ENCODE measurements at regions not wholly inside any gene's neighbourhood (a gene's known extent, or its start where the extent isn't known, plus 50 kb on each side); places are given as distances from the start of the nearest gene placed in this dataset.

DNA sequence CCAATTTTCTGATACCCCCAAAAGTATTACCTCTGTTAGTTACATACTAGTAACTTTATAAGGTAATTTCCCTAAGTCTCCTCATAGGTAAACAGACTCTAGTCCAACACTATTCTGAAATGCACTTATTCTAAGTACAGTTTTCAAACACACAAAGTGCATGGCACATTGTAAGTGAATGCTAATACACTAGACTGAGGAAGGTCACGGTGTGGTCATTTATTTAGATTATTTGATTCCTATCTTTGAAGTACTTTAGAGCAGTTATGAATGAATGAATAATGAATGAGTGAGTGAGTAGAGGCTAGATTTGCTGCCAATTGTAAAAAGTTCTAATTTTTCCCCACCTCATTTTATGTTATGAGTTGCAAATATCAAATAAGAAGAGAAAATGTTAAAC is 132.8 kb upstream of the UGT8 start:
- no peak for DNase-seq (ENCODE audit: low read depth, low spot score)
- no peak overlapping the region for H3K4me3 ChIP-seq (ENCODE audit: low read length)

DNA sequence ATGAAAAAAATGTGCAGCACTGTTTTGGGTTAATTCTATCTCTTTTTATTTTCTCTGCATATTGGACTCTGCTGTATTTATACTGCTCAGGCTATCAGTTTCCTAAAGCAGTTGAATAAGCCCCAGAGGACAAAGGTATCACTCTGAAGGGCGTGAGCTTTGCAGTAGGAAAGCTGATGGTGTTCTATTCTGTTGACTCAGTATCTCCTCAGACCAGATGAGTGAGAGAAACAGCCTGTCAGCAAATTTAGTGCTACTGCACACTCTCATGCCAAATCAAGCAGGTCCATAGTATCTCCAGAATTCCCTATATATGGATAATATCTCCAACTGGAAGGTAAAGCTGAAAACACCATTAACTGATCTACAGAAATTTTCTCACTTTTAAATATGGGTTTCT is 132.3 kb upstream of the UGT8 start:
- no peak for DNase-seq (ENCODE audit: low read depth, low spot score)
- H3K4me3 ChIP-seq (ENCODE audit: low read length), result no peak overlapping the region

DNA sequence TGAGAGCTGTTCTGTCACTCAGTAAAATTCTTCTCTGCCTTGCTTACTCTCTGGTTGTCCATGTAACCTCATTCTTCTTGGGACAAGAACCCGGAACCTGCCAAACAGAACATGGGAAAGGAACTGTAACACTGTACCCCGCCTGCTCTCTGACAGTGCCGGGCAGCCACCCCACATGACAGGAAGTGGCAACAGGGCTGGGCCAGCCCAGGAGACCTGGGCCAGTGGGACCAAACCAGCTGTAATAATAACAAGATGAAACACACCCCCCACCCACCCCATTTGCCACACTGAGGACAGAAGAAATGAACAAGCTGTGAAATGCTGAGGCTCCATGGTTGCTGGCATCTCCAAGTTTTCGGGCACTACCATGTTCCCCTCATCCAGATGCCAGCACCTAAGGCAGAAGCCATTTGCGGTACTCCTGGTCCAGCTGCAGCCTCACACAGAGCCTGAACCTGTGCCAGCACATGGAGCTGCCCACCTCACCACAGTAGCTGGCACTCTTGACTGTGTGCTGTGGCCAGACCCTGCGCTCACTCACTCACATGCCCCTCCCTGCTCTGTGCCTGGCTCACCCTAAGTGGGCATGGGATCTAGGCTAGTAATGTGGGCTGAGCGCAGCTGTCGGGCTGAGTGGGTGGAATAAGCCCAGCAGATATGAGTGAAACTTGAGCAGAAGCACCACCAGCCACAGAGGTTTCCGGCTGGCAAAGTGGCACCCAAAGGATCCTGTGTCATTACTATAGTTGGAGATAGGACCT is 126.2 kb upstream of the UGT8 start:
- DNase-seq (ENCODE audit: low read depth, low spot score), result no peak

DNA sequence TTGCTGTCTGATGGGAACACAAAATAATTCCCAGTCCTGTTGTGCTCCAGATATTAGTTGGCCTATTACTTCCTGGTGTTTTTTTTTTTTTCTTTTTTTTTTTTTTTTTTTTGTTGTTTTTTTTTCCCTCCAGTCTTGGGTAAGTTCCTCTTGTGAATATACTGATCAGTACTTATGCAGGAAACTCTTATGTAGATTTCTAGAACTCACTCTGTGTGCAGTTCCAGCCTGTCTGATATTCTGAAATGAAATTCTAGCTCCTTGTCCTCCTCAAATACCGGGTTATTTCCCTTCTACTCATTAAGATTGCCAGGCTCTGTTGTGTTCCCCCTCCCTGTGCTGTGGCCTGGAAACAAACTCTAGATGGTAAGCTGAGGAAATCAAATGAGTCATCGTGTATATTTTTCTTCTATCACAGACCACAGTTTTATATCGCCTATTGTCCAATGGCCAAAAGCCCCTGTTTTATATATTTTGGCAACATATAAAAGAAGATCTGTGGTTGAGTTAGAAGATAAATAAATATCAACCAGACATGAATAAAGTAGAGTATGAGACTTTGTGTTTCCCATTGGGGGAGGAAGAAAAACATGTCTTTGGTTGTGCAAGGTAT is 124.3 kb upstream of the UGT8 start:
- no peak for DNase-seq (ENCODE audit: low read depth, low spot score)
- H3K4me3 ChIP-seq (ENCODE audit: low read length), result no peak overlapping the region

More for the DNA sequence above, 126.2 kb upstream of the UGT8 start:
- H3K4me3 ChIP-seq (ENCODE audit: low read length), result no peak overlapping the region

DNA sequence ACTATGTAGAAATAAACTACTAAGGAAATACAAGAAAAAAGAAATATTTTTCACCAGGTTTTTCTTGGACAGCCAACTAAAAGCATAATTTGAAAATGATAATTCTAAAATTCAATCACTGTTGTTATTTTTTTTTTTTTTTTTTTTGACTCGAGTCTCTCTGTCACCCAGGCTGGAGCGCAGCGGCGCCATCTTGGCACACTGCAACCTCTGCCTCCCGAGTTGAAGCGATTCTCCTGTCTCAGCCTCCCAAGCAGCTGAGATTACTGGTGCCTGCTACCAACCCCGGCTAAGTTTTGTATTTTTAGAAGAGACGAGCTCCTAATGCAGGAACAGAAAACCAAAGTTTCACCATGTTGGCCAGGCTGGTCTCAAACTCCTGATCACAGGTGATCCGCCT is 122.3 kb upstream of the UGT8 start:
- DNase-seq (ENCODE audit: low read depth, low spot score), result no peak
- H3K4me3 ChIP-seq (ENCODE audit: low read length), result no peak overlapping the region

DNA sequence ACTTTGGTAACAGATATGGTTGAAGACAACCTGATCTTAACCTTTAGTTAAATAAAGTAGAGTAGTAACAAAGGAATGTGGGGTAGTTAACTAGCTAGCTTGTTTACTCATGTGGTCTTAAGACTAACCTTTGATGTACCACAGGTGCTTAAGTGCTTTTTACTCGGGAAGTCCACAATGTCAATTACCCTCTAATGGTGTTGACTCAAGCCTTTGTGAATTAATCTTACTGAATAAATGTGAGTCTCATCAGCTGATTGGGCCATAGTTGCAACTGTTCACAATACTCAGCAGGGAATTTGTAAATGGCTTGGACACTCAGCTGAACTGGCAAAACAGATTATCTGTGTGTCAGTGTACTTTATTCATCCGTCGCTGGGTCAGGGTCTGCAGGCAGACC is 119.0 kb upstream of the UGT8 start:
- no peak for DNase-seq (ENCODE audit: low read depth, low spot score)
- H3K4me3 ChIP-seq (ENCODE audit: low read length), result no peak overlapping the region

DNA sequence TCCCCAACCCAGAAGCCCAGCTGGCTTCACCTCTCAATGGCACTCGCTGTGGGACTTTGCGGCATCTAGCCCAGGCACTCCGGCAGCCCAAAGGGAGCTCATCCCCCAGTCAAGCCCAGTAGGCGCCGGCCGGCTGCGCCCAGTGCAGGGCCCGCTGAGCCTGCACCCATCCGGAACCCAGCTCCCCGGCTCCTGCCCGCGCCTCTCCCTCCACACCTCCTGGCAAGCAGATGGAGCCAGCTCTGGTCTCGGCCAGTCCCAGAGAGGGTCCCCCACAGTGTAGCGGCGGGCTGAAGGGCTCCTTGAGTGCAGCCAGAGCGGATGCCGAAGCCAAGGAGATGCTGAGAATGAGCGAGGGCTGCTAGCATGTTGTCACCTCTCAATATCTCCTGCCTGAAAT is 116.8 kb upstream of the UGT8 start:
- H3K4me3 ChIP-seq (ENCODE audit: low read length), result no peak overlapping the region
- DNase-seq (ENCODE audit: low read depth, low spot score), result no peak

DNA sequence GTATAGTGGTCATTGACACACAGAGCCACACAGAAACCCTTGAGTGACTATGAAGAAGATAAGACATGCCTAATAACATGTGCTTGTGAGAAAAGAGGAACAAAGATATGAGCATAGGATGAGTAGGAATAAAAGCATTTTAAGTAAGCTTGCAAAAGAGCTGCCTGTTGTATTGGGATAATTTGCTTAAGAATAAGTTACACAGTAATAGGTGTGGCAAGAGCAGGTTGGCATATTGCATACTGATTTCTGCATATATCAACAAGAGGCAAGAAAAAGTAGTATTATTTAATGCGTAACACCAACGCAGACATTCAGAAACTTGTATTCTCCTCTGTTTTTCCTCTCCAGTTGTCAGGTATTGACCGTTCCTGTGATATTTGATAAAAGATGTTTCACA is 111.5 kb upstream of the UGT8 start:
- no peak overlapping the region for H3K4me3 ChIP-seq (ENCODE audit: low read length)
- DNase-seq (ENCODE audit: low read depth, low spot score), result no peak

DNA sequence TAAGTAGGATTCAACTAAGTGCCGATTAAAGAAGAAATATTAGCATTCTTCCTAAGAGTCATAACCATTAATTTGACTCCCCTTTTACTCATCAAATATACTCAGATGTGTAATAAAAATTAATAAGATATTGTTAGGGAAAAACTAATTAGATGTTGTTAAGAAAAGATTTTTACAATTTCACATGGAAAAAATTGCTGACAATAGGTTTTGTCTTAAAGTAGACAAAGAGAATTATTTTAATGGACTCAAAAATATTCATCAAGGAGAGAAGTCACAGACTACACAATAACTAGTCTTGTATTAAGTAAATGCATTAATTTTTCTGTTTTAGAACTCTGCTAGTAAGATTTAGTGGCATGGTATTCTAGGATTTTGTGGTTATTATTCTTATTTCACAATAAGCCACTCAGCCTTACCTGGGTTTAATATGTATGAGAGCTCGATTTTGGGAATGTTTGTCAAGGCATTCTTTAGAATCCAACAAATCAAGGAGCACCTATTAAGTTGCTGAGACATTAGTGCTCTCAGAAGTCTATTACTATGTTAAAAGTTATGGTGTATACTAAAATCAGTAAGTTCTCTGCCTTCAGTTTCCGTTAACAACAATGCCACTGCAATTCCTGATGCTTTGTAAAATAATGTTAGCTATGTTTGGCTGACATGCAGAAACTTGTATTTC is 110.2 kb upstream of the UGT8 start:
- no peak overlapping the region for H3K4me3 ChIP-seq (ENCODE audit: low read length)
- no peak for DNase-seq (ENCODE audit: low read depth, low spot score)

DNA sequence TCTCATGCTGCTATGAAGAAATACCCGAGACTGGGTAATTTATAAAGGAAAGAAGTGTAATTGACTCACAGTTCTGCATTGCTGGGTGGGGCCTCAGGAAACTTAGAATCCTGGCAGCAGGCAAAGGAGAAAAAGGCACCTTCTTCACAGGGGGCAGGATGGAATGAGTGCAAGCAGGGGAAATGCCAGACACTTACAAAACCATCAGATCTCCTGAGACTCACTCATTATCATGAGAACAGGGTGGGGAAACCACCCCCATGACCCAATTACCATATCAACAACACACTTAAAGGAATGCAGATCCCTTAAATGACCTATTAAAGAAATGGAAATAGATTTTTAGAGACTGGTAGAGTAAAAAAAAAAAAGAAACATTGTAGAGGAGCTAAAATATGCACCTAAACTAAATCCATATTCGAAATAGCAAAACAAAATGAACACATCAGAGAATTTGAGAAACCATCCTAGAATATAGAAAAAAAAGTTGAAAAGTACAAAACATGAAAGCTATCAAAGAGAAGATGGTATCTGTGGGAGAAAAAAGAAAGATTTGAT is 104.3 kb upstream of the UGT8 start:
- H3K4me3 ChIP-seq (ENCODE audit: low read length), result no peak overlapping the region
- no peak for DNase-seq (ENCODE audit: low read depth, low spot score)

DNA sequence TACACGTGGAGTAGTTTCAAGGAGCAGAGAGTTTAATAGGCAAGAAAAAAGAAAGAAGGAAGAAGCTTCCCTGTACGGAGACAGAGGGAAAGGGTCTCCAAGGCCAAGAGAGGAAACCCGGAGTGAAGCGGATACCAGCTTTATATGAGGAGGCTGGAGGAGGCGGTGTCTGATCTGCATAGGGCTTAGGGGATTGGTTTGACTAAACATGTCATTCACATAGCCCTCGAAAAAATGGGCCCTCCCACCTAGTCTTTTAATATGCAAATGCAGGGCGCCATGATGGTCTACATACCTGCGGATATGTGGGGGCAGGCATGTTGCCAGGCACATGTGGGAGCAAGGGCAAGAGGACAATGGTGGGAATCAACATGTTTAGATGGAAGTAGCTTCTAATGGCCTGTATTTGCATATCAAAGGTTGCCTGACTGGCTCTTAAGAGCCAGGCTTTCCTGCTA is 103.1 kb upstream of the UGT8 start:
- DNase-seq (ENCODE audit: low read depth, low spot score), result no peak
- no peak overlapping the region for H3K4me3 ChIP-seq (ENCODE audit: low read length)

DNA sequence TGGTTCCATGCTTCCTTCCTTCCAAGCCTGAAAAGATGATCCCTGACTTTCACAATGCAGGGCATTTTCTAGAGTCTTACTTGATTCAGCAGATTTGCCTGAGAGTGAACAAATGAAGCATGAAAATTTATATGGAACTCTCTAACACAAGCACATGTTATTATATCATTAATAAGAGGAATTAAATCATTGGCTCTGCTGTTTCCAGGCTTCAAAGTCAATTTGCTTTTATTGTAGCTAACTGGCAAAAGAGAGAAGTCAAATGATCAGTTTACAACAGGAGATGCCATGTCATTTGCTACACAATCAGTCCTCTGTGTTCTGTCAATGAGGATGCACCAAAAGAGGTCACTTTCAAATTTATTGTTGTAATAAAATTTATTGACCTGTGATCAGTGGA is 101.5 kb upstream of the UGT8 start:
- no peak for DNase-seq (ENCODE audit: low read depth, low spot score)
- H3K4me3 ChIP-seq (ENCODE audit: low read length), result no peak overlapping the region

DNA sequence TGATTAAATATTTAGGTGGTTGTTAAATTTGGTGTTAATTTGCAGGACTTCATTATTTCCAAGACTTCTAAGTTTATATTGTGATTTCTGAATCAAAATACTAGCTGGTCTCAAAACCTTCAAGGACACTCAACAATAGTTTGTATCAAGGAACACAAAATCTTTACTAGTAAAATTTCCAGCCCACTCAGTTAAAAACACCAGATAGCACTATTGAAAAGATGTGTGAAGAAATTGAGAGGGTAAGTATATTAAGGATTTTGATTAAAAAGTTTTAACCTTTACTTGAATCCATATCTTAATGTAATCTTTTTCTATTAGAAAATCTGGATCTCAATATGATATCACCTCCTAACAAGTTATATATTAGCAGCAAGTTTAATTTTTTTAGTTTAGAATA is 89.3 kb upstream of the UGT8 start:
- no peak for DNase-seq (ENCODE audit: low read depth, low spot score)
- no peak overlapping the region for H3K4me3 ChIP-seq (ENCODE audit: low read length)

DNA sequence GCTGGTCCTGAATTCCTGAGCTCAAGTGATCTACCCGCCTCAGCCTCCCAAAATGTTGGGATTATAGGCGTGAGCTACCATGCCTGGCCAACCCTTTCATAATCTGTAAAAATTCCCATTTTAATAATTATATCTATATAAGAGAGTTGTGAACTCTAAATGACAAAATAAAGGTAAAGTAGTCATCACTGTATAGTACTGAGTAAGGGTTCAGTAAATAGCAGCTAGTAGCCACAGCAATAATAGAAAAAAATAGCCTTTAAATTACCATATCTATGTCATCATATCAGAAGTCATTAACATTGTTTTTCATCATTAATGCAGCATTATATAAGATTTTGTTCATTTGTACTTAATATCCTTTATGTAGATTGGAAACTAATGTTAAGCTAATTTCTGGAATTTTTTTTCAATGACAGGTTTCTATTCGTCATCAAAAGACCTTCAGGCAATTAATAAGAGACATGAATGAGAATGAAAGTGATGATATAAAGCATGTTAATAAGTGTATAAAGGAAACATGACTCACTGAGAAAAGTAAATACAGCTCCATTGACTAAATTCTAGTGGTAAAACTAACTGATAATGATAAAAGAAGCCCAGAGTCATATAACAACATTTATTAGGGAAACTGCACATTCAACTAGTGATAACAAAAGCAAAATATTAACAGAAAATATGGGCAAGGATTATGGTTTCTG is 85.9 kb upstream of the UGT8 start:
- DNase-seq (ENCODE audit: low read depth, low spot score), result no peak
- no peak overlapping the region for H3K4me3 ChIP-seq (ENCODE audit: low read length)

DNA sequence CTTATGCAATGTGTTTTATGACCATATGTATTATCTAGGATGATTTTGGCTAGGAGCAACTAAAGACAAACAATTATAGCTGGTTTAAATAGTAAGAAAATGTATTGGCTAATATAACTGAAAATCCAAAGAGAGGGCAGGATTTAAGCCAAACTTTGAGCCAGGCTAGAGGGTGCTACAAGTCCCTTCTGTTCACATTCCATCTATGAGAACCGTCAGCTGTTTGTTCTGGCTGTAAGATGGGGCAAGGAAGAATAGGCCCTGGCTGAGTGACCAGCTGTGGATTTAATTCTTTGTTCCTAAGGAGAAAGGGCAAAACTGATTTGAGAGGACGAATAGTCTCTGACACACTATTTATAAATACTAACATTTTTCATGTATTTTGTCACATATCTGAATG is 79.2 kb upstream of the UGT8 start:
- no peak overlapping the region for H3K4me3 ChIP-seq (ENCODE audit: low read length)
- no peak for DNase-seq (ENCODE audit: low read depth, low spot score)

DNA sequence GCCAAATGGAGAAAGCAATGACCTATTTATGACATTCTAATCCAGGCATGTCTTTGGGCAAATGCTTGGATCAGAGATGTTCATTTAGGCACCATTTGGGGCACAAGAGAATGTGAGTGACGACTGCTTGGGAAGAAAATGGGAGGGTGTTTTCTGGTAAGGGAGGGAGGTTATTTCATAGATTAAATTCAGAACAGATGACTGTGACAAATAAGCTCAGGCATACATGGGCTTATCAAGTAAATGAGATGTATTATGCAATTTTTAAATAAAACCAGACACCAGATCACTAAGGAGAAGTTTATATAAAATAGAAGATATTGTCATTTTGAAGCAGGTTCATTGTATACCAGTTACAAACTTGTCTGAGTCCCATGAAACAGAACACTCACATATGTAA is 71.4 kb upstream of the UGT8 start:
- DNase-seq (ENCODE audit: low read depth, low spot score), result no peak
- no peak overlapping the region for H3K4me3 ChIP-seq (ENCODE audit: low read length)

DNA sequence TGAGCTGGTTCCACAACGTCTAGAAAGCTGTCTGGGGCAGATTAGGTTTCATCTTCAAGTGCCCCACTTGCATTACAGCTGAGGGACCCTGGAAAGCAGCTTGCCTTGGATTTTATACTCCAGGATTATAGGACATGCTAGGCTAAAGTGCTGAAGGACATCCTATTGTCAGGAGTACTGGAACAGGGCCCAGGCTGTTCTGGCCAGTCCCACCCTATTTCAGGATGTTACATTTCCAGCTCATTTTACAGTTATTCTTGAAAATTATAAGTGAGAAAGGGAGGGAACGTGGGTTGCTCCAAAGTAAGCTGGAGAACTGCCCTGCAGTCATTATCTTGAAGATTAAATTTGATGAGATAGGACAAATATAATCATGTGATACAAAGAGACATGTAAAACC is 71.0 kb upstream of the UGT8 start:
- DNase-seq (ENCODE audit: low read depth, low spot score), result no peak
- H3K4me3 ChIP-seq (ENCODE audit: low read length), result no peak overlapping the region

DNA sequence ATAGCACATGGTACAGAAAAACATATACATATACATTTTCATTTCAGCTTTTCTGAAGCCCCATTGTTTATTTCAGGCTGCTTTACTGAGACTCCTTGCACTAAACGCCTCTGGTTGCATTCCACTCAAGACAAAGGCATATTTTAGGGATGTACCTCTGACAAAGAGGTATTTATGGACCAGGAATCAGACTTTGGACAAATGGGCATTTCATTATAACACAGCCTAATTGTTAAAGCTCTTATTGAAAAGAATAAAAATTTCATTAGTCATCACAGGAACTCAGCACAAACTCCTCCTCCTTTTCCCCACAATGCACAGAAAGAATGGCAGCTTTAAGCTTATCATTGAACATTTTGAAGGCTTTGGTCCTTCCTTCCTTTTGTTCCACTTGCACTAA is 62.9 kb upstream of the UGT8 start:
- DNase-seq (ENCODE audit: low read depth, low spot score), result no peak
- no peak overlapping the region for H3K4me3 ChIP-seq (ENCODE audit: low read length)

DNA sequence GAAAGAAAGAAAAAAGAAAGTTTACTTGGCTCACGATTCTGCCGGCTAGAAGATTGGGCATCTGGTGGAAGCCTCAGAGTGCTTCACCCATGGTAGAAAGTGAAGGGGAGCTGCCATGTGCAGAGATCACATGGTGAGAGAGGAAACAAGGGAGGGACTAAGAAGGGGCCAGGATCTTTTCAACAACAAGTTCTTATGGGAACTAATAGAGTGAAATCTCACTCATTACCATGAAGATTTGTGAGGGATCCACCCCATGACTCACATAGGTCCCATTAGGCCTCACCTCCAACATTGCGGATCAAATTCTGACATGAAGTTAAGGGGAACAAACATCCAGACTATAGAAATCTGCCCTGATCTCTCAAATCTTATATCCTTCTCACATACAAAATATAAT is 61.3 kb upstream of the UGT8 start:
- H3K4me3 ChIP-seq (ENCODE audit: low read length), result no peak overlapping the region
- no peak for DNase-seq (ENCODE audit: low read depth, low spot score)

Data from Jurkat, Clone E6-1 (cell line).